ENCODE measurements at regions not wholly inside any gene's neighbourhood (a gene's known extent, or its start where the extent isn't known, plus 50 kb on each side); places are given as distances from the start of the nearest gene placed in this dataset.
A peak's percentile ranks its signal among the peaks of the same experiment; 100 is the strongest.

GRCh38 chr3:16058521-16058920, 116.0 kb upstream of the GALNT15 start:
- H3K4me3 ChIP-seq = no peak overlapping the region
- ATAC-seq = no peak
- peak overlapping the region; percentile 35 to 92 (median 80) for H3K27ac ChIP-seq
- TF ChIP-seq POLR2AphosphoS5 (IDR thresholded peaks at IDR 0.05) (no peak), CTCF (IDR thresholded peaks at IDR 0.05) (no peak), POLR2A (IDR thresholded peaks at IDR 0.05) (no peak), EP300 (IDR thresholded peaks at IDR 0.05) (no peak)
- H3K4me1 ChIP-seq = peaks cover 0 to 65% (median 32%) of the 10 kb centered on the region in 3 donors
- no peaks in the 10 kb centered on the region for H3K36me3 ChIP-seq
- 75 to 100% methylated on average over 1 of the region's 1 CpG for WGBS, 2 donors (ENCODE audit: low coverage in 1 of 2)
- no peaks in the 10 kb centered on the region for H3K27me3 ChIP-seq
- no peaks in the 10 kb centered on the region for H3K9me3 ChIP-seq

GRCh38 chr3:16059081-16059537, 115.4 kb upstream of the GALNT15 start:
- Histone ChIP-seq H3K9me3 (no peaks in the 10 kb centered on the region), H3K4me1 (peaks cover 0 to 65% (median 36%) of the 10 kb centered on the region in 3 donors), H3K4me3 (no peak overlapping the region), H3K27me3 (no peaks in the 10 kb centered on the region), H3K27ac (peak overlapping the region; percentile 35 to 92 (median 80)), H3K36me3 (no peaks in the 10 kb centered on the region)
- 92 to 100% methylated on average over 1 to 2 of the region's 5 CpGs for WGBS, 2 donors (ENCODE audit: low coverage in 1 of 2)
- ATAC-seq = no peak
- TF ChIP-seq POLR2A (IDR thresholded peaks at IDR 0.05) = no peak
- no peak for TF ChIP-seq CTCF (IDR thresholded peaks at IDR 0.05)
- TF ChIP-seq EP300 (IDR thresholded peaks at IDR 0.05) = no peak
- TF ChIP-seq POLR2AphosphoS5 (IDR thresholded peaks at IDR 0.05) = no peak

- WGBS, 2 donors (ENCODE audit: low coverage in 1 of 2) = 64 to 90% methylated on average over 2 of the region's 2 CpGs
- no peaks in the 10 kb centered on the region for H3K36me3 ChIP-seq
- peaks cover 0 to 65% (median 34%) of the 10 kb centered on the region in 3 donors for H3K4me1 ChIP-seq
- H3K27ac ChIP-seq = peak overlapping the region; percentile 35 to 92 (median 80)
- H3K9me3 ChIP-seq = no peaks in the 10 kb centered on the region
- no peaks in the 10 kb centered on the region for H3K27me3 ChIP-seq
- TF ChIP-seq POLR2A (IDR thresholded peaks at IDR 0.05) (no peak), CTCF (IDR thresholded peaks at IDR 0.05) (no peak), POLR2AphosphoS5 (IDR thresholded peaks at IDR 0.05) (no peak), EP300 (IDR thresholded peaks at IDR 0.05) (no peak)
- peak; percentile 37 for ATAC-seq
- H3K4me3 ChIP-seq = no peak overlapping the region
These were observed 114.6 kb upstream of the GALNT15 start for GRCh38 chr3:16059711-16060357.

- no peaks in the 10 kb centered on the region for H3K27me3 ChIP-seq
- peak; percentile 80 for ATAC-seq
- peaks cover 0 to 65% (median 35%) of the 10 kb centered on the region in 3 donors for H3K4me1 ChIP-seq
- TF ChIP-seq POLR2A (IDR thresholded peaks at IDR 0.05) (no peak), CTCF (IDR thresholded peaks at IDR 0.05) (peak in 1 of 4 experiments; percentile 24), POLR2AphosphoS5 (IDR thresholded peaks at IDR 0.05) (peak; percentile 96), EP300 (IDR thresholded peaks at IDR 0.05) (peak; percentile 43)
- H3K36me3 ChIP-seq = no peaks in the 10 kb centered on the region
- H3K4me3 ChIP-seq = no peak overlapping the region
- peak overlapping the region; percentile 72 to 80 (median 79) for H3K27ac ChIP-seq
- H3K9me3 ChIP-seq = no peaks in the 10 kb centered on the region
- WGBS, 2 donors (ENCODE audit: low coverage in 1 of 2) = 25 to 42% methylated on average over 3 to 4 of the region's 4 CpGs
These were observed 114.1 kb upstream of the GALNT15 start for GRCh38 chr3:16060358-16060852.

DNA sequence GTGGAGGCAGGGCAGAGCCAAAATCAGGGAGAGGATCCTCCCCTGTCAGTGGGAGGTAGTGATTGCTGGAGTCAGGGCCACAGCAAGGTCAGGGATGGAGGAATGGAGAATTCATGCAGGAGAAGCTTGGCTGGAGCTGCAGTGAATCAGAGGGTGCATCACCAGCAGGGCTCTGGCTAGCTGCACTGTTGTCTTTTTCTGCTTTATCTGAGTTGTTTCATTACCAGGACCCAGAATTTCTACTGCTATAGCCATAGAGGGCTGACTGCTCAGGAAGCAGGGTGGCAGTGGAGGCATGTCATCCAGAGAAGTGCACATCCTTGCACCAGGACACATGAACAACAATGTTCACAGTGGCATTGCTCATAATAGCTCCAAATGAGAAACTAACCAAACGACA, 113.5 kb upstream of the GALNT15 start:
- Histone ChIP-seq H3K36me3 (no peaks in the 10 kb centered on the region), H3K27ac (peak overlapping the region; percentile 72 to 80 (median 78)), H3K27me3 (no peaks in the 10 kb centered on the region), H3K9me3 (no peaks in the 10 kb centered on the region), H3K4me3 (no peak overlapping the region), H3K4me1 (peaks cover 0 to 63% (median 32%) of the 10 kb centered on the region in 3 donors)
- WGBS, 2 donors (ENCODE audit: low coverage in 1 of 2) = 44 to 50% methylated on average over 1 of the region's 1 CpG
- TF ChIP-seq POLR2AphosphoS5 (IDR thresholded peaks at IDR 0.05) (peak; percentile 15), CTCF (IDR thresholded peaks at IDR 0.05) (no peak)
- ATAC-seq = peak; percentile 53
